ENCODE measurements at regions not wholly inside any gene's neighbourhood (a gene's known extent, or its start where the extent isn't known, plus 50 kb on each side); places are given as distances from the start of the nearest gene placed in this dataset.

DNA sequence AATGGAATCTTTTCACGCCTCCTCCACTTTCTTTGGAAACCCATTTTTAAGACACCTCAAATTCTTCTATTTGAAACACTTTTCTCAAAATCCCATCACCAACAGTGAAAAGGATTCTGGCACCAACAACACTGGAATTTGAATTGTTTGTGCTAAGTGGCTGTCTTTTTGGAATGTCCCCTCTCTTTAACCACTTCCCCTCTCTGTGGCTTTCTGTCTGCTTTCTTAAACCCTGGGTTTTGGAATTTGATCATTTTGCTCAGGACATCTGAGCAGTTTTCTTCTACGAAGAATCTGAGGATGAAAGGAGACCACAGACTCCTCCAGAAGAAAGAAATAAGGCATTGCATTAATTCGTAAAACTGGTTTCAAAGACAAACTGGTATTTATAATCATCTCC, 89.0 kb downstream of the MXRA5 start:
- DNase-seq (ENCODE audit: low spot score), result no peak

DNA sequence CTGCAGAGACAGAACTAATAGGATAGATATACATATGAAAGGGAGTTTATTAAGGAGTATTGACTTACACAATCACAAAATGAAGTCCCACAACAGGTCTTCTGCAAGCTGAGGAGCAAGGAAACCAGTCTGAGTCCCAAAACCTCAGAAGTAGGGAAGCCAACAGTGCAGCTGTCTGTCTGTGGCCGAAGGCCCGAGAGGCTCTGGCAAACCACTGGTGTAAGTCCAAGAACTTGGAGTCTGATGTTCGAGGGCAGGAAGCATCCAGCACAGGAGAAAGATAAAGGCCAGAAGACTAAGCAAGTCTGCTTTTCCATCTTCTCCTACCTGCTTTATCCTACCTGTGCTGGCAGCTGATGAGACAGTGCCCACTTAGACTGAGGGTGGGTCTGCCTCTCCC, 89.6 kb downstream of the MXRA5 start:
- no peak for DNase-seq (ENCODE audit: low spot score)

DNA sequence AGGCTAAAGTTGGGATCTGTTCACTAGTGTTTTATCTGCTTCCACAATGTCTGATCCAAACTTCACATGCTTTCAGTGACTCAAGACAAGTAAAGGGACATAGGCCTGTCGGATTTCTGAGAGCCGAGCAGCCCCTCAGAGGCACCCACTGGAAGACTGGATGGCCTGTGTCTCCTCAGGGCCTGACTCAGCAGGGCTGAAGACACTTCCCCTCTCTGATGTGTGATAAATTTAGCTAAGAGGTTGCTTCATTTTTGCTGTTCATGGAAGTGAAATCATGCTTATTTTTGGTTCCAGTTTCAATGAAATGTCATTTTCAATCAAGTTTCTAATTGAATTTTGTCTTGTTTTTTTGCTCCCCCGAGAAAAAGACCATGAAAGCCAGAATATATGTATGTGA, 93.7 kb downstream of the MXRA5 start:
- peak; percentile 54 for DNase-seq (ENCODE audit: low spot score)

DNA sequence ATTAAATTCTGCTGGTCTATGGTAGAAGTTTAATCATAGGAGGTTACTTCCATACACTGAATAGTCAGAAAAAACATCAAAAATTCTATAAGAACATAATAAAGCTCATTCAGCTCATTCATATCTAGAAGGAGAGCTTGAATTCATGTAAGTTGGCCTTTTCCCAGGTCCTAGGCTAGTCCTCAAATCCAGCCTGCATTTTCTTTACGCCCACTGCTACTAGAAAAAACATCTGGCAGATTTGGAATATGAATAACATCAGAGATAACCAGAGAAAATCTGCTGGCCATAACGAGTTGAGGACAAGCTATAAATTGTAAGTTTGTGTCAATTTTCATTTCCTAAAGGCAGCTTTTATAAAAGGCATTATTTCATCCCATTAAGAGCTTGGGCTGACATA, 95.5 kb downstream of the MXRA5 start:
- peak; percentile 85 for DNase-seq (ENCODE audit: low spot score)

DNA sequence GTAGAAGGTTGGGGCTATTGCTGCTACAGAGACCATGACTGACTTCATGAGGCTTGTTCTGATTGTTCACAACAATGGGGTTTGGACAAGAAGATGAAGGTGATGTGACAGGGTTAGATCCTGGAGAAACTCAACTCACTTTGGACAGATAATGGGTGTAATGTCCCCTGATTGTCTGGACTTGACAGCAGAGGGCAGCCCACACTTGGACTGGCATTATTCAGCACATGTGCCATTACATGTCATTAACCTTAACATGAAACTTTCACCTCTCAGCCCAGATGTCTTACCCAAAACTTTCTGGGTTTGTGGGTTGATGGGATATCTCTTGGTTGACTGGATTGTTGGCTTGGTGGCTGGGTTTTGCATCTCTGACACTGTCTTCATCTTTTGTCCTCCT, 101.5 kb downstream of the MXRA5 start:
- DNase-seq (ENCODE audit: low spot score), result no peak

DNA sequence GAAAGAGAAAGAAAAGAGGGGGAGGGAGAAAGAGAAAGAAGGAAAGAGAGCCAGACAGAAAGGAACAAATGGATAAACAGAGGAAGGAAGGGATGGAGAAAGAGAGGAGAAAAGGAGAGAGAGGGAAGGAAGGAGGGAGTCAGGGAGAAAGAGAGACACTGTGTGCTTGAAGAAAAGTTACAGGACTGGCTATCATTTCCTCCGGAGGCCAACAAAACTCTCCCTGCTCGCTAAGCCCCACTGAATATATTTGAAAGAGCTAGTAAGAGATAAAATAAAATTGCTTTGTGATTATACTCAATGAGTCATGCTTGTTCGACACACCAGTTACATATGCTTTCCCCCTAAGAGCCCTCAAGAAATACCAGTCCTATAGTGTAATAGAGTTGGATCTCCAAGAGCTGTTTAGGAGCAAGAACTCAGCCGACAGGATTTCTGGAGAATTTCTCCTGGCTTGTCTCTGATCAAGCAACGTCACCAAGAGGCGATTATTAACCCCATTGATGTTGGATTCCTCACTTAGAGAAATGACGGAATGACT, 102.2 kb downstream of the MXRA5 start:
- DNase-seq (ENCODE audit: low spot score), result peak; percentile 87

DNA sequence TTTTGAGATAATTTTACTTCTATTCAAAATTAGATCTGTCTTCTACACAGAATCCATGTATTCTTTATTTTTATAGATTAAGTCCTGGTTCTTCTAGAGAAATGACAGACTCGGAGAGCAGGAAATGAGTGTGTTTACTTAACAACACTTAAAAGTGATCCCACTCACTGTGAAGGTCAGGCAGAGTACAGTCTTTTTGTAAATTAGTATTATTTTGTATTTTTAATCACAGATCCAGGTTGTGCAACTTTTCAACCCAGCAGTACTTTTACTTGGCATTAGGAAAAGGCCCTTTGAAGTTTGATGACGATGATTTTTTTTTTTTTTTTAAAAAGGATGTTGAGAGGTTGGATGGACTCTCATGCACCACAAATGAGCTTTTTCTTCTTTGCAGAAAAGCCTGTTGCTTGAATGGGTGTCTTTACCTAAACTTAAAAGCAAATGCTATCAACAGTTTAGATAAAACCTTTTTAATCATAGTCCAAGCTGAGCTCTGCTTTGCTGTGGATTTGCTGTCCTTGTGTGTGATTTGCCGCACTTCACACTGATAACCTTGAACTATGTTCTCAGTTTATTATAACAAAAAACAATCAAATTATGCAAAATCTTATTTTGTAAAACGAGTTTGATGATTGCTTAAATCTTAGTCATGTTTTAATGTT, 114.1 kb downstream of the MXRA5 start:
- DNase-seq (ENCODE audit: low spot score), result peak; percentile 72

DNA sequence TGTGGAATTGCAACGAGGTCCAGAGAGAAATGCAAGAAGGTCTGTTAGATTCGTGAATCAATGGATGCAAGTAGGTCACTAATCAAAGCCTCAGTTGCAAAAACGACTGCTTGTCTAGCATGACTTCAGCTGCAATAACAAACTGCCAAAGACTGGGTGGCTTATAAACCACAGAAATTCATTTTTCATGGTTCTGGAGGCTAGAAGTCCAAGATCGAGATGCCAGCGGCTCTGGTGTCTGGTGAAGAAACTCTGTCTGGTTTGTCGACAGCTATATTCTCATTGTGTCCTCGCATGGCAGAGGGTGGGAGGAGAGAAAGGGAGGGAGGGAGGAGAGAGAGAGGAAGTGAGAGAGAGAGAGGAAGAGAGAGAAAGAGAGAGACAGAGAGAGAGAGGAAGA, 114.7 kb downstream of the MXRA5 start:
- peak; percentile 18 for DNase-seq (ENCODE audit: low spot score)

DNA sequence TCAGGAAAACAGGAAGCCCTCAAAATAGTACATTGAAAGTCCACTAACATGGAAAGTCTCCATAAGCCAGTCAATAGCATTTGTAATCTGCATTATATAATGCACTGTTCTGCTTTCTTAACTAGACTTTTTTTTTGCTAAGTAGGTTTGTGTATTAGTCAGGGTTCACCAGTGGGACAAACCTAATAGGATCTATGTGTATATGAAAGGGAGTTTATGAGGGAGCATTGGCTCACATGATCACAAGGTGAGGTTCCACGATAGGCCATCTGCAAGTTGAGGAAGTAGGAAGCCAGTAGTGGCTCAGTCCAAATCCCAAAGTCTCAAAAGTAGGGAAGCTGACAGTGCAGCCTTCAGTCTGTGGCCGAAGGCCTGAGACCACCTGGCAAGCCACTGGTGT, 116.0 kb downstream of the MXRA5 start:
- no peak for DNase-seq (ENCODE audit: low spot score)

DNA sequence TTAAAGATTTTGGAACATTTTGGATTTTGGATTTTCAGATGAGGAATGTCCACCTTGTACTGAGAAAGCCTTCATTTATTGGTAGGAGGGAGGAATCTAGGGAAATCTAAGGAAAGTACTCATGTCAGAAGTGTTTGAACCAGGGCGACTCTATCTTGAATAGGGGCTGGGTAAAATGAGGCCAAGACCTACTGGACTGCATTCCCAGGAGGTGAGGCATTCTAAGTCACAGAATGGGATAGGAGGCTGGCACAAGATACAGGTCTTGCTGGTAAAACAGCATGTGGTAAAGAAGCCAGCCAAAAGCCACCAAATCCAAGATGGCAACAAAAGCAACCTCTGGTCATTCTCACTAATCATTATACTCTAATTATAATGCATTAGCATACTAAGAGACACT, 118.9 kb downstream of the MXRA5 start:
- DNase-seq (ENCODE audit: low spot score), result no peak

DNA sequence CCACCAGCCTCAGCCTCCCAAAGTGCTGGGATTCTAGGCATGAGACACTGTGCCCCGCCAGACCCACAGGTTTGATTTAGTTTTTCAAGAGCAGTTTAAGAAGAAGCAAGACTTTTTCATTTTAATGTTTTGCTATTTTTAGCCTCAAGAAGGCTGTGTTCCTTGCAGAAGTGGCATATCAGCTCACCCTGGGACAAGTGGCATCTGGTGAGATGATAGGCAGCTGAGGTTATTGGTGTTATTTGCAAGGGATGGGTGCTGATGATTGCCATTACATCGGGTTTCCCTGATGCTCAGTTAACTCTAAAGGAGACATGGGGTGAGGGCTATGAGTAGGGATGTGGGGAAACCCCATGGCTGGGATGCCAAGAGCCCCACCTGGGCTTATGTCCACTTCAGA, 120.4 kb downstream of the MXRA5 start:
- no peak for DNase-seq (ENCODE audit: low spot score)

DNA sequence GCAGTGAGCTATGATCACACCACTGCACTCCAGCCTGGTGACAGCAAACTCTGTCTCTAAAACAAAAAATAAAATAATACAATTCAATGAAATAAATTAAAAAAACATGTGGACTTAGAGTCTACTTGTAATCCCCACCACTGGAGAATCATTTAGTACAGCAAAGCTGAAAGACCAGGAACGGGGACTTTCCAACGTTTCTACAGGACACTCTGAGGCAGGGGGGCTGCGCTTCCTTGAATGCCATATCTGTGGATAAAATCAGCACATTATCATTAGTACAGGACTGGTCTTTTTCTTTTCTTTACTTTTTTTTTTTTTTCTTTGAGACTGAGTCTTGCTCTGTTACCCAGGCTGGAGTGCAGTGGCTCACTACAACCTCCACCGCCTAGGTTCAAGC, 124.8 kb downstream of the MXRA5 start:
- DNase-seq (ENCODE audit: low spot score), result no peak

DNA sequence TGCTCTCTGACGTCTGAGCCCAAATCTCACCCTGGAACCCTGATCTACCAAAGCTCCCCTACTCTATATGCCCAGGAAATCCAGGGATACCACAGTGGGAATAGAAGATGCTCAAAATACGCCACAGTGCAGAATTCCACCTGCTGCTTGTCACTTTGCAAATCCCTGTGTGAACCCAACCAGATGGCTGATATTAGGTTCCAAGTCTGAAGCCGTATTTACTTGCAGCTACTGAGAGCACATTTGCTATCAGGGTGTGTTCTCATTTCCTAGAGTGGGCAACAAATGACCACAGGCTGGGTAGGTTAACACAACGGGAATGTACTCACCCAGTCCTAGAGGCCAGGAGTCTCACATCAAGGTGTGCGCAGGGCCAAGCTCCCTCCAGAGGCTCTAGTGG, 126.8 kb downstream of the MXRA5 start:
- DNase-seq (ENCODE audit: low spot score), result no peak

DNA sequence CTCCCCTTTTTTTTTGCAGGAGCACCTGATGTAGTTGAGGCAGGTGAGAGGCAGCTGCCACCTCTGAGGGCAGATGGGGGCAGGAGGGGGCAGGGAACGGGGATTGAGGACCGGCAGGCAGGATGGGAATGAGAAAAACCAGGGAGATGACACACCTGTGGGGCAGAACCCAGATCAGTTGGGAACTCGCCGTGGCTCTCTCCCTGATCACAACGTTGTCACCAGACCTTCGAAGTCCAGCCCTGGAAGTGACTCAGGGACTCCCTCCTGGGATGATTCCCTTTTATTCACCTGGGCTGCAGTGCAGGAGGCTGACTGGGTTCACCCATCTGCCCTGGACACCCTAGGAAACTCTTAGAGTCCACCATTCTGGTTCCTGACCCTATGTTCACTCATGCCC, 127.2 kb downstream of the MXRA5 start:
- no peak for DNase-seq (ENCODE audit: low spot score)

DNA sequence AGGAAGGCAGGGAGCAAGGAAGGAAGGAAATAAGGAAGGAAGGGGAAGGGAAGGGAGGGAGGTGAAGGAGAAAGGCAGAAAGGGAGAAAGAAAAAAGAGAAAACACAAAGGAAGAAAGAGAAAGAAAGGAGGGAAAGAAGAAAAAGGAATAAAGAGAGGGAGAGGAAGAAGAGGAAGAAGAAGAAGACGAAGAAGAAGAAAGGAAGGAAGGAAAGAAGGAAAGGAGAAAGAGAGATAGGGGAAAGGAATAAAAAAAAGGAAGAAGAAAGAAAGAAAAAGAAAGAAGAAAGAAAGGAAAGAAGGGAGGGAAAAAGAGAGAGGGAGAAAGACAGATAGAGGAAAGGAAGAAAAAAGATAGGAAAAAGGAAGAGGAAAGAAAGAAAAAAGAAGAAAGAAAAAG, 128.0 kb downstream of the MXRA5 start:
- no peak for DNase-seq (ENCODE audit: low spot score)

DNA sequence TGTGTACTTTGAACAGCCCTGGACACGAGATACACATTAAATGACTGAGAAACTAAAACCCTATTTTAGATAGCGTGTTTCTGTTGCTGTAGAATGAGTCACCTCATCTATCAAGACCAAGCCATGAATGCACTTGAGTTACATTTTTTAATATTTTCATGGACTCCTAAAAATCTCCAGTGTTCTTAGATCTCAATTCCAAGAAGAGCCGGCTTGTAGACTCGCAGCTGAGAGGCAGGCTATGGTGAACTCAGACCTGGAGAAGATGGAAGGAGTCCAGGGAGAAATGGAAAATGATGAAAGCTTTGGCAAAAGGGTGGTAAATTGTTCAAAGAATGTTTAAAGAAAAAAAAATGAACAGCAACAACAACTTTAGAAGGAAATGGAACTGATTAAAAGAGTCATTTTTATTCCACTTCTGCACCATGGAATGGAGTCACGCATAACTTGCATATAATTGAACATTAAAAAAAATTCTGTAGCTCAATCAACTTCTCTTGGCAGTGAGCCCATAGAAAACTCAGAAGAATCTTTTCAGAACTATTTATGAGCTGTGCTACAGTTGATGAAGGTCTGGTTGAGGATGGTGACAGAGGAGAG, 129.8 kb downstream of the MXRA5 start:
- peak; percentile 22 for DNase-seq (ENCODE audit: low spot score)

DNA sequence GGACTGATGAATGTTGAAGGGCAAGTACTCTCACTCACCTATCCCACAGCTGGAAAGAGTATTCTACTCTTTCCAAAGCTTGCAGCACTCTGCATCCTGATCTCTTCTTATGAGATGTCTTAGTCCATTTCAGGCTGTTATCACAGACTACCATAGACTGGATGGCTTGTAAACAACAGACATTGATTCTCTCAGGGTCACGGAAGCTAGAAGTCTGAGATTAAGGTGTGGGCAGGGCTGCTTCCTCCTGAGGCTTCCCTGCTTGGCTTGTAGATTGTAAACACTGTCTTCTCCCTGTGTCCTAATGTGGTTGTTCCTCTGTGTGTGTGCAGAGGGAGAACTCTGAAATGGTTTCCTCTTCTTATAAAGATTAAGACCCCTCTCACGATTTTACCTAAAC, 131.2 kb downstream of the MXRA5 start:
- no peak for DNase-seq (ENCODE audit: low spot score)

DNA sequence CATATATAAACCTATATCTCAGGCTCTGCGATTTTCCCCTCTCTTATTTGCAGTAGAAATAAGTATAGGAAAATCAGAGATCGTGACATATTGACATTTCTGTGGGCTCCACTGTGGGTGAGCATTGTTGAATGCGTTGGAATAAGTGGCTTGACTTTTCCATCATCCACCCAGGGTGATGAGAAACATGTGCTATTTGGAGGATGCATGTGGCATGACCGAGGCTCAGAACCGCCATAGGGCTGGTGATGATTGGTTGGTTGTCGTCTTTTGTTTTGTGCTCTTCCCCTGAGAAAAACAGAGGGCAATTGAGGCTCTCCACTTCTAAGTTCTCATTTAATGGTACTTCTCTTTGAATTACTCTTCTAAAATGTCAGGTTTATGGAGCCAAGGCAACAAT, 140.1 kb downstream of the MXRA5 start:
- DNase-seq (ENCODE audit: low spot score), result no peak

DNA sequence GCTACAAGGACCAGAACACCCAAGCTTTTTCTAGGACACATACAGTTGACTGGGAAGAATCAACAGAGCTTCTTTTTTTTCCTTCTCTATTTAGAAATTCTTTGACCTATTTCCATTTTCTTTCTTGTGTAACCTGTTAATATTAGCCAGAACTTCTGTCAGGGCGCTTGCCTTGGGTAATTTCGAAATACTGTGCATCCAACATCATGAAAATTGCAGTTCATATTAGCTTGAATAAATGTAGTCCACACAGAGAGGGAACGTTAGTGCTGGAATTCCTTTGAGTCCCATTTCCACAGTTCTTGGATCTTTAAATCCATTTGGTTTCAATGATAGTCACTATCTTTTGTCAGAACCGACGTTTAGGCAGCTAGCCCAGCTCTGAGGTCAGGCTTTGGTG, 141.8 kb downstream of the MXRA5 start:
- DNase-seq (ENCODE audit: low spot score), result no peak

DNA sequence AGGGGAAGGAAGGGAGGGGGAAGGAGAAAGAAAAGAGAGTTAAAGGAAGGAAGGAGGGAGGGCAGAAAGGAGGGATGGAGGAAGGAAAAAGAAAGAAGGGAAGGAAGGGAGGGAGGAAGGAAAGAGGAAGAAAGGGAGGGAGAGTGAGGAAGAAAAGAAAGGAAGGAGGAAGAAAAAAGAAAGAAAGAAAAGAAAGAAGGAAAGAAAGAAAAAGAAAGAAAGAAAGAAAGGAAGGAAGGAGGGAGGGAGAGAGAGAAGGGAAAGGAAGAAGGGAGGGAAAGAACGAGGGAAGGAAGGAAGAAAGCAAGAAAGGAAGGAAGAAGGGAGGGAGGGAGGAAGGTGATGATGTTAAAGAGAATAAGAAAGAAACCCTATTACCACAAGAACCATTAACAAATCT, 150.6 kb downstream of the MXRA5 start:
- DNase-seq (ENCODE audit: low spot score), result no peak

DNA sequence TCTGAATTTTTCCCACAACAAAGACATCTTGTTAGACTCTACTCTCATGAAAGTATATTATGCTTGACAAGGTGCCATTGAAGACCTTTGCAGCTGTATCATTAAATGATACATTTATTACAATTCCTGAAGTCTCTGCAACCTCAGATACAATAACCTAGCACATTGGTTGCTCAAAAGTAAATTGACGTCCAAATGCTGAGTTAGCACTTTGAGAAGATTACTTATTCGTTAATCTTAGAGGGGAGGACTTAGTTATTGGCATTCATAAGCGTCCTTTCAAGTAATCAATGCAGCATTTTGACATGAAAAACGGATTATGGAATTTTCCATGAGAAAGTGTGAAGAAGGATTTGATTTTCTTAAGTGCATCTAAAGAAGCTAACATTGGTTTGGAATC, 151.6 kb downstream of the ARSF start:
- DNase-seq (ENCODE audit: low spot score), result no peak

DNA sequence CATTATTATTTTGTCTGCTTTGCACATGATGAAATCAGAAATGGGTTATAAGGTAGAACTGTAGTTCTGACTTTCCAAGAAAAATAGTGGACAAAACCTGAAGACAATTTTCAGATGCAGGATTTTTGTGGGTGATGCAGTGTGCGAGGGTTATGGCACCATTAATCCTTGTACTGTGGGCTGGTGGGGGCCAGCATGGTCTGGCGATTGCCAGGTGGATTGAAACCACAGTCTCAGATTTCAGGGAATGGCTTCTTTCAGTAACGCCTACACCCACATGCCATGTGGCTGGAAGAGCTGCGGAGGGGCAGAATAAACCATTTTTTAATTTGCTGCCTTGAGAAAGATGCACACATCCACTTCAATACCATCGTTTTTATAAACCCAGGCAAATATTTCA, 150.5 kb downstream of the ARSF start:
- DNase-seq (ENCODE audit: low spot score), result no peak

DNA sequence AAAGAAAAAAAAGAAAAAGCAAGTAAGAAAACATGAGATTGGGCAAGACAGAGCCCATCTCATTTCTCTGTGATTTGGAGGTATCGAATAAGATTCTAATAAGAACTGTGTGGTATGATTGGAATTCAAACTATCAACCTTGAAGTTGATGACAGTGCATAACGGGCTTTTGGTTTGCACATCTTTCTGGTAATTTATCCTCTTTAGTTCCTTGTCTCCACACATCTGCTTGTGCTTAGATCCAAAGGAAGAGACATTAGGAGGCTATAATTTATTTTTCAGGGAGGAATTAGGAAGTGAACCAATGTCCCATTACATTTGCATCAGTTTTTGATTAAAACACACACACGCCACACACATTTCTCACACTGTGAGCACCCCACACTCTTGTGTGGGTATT, 149.9 kb downstream of the ARSF start:
- no peak for DNase-seq (ENCODE audit: low spot score)
